Ovary (tissue), 1 donor: ENCODE measurements at regions not wholly inside any gene's neighbourhood (a gene's known extent, or its start where the extent isn't known, plus 50 kb on each side); places are given as distances from the start of the nearest gene placed in this dataset.

ENCODE experiments used
- EP300 ChIP-seq: sonication (generic); formaldehyde crosslinking; IDR thresholded peaks from one replicate; pipeline ENCODE4 v1.6.1; 2017; ENCODE audit warnings: antibody characterized with exemption
- POLR2A ChIP-seq: fragments of 450-650 bp; IDR thresholded peaks from one replicate; pipeline ENCODE4 v1.6.1; 2017; ENCODE audit warnings: antibody characterized with exemption, mild to moderate bottlenecking, moderate library complexity

- TF ChIP-seq POLR2A (no peak), EP300 (no peak)
These were observed 95.5 kb upstream of the FZD10 start for GRCh38 chr12:130066742-130067141.
